Immature natural killer cell (primary cell): ENCODE measurements at regions not wholly inside any gene's neighbourhood (a gene's known extent, or its start where the extent isn't known, plus 50 kb on each side); places are given as distances from the start of the nearest gene placed in this dataset.
"Not testable (repeated sequence)": the region's sequence is repeated elsewhere in the genome, so short reads cannot be mapped to it uniquely, and the experiment has no call there.

Source experiments
- DNase-seq, 3 donors: peaks; one replicate each; pipeline ENCODE4 v3.0.0; 2022; ENCODE audit warnings: mixed read lengths in 1 of 3
- H3K27ac Mint-ChIP-seq, 6 donors: one replicate each; pipeline ENCODE4 v1.8.0; 2020; ENCODE audit warnings: mixed read lengths in 6 of 6, mild to moderate bottlenecking in 5 of 6, inconsistent platforms in 4 of 6, moderate library complexity in 3 of 6
- H3K27me3 Mint-ChIP-seq, 3 donors: one replicate each; pipeline ENCODE4 v1.8.0; 2020 to 2021; ENCODE audit warnings: low read depth in 3 of 3, mild to moderate bottlenecking in 3 of 3, mixed read lengths in 3 of 3, moderate library complexity in 3 of 3, inconsistent platforms in 1 of 3
- H3K36me3 Mint-ChIP-seq, 3 donors: one replicate each; pipeline ENCODE4 v1.8.0; 2020; ENCODE audit warnings: mixed read lengths in 3 of 3, inconsistent platforms in 2 of 3, mild to moderate bottlenecking in 2 of 3
- H3K4me1 Mint-ChIP-seq, 2 donors: one replicate each; pipeline ENCODE4 v1.8.0; 2020; ENCODE audit warnings: inconsistent platforms in 2 of 2, mild to moderate bottlenecking in 2 of 2, mixed read lengths in 2 of 2, moderate library complexity in 1 of 2
- H3K4me3 Mint-ChIP-seq, 5 donors: one replicate each; pipeline ENCODE4 v1.8.0; 2020; ENCODE audit warnings: mild to moderate bottlenecking in 5 of 5, mixed read lengths in 5 of 5, inconsistent platforms in 3 of 5, moderate library complexity in 3 of 5
- H3K9me3 Mint-ChIP-seq, 6 donors: one replicate each; pipeline ENCODE4 v1.8.0; 2020; ENCODE audit warnings: mild to moderate bottlenecking in 6 of 6, mixed read lengths in 6 of 6, inconsistent platforms in 4 of 6, moderate library complexity in 3 of 6

DNA sequence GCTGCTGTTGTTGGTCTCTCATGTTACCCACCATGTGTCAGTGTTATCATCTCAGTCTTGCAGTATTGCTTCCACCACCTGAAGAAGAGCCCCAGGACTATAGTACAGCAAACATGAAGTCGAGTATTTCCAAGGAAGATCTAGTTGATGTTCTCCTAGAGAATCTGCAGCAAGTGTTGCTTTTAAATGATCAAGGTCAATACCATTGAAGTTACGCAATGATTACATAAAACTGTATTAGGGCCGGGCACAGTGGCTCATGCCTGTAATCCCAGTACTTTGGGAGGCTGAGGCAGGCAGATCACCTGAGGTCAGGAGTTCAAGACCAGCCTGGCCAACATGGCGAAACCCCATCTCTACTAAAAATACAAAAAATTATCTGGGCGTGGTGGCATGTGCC, 173.9 kb downstream of the TJP1 start:
- peaks cover 0 to 15% (median 0%) of the 10 kb centered on the region in 6 donors for H3K9me3 Mint-ChIP-seq
- not testable (repeated sequence) for H3K4me3 Mint-ChIP-seq, H3K36me3 Mint-ChIP-seq, H3K27me3 Mint-ChIP-seq, H3K27ac Mint-ChIP-seq, H3K4me1 Mint-ChIP-seq, DNase-seq

DNA sequence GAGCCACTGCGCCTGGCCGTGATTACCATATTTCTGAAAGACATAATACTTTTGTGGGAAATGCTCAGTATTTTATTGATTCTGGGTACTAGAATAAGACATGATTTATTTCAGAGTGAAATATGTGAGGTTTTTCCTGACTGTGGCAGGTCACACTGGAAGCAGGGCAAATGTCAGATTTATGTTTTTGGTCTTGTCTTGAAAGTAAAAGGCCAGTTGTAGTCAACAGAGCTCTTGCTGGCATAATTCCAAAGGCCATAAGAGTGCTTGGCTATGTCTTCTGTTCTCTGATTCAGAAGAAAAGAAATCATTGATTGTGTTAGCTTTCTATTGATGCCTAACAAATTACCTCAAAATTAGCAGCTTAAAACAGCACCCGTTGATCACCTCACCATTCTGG, 176.4 kb downstream of the TJP1 start:
- Mint-ChIP-seq H3K4me3 (no peak overlapping the region), H3K27me3 (peaks cover 0 to 5% (median 0%) of the 10 kb centered on the region in 3 donors), H3K9me3 (peaks cover 0 to 15% (median 0%) of the 10 kb centered on the region in 6 donors)

DNA sequence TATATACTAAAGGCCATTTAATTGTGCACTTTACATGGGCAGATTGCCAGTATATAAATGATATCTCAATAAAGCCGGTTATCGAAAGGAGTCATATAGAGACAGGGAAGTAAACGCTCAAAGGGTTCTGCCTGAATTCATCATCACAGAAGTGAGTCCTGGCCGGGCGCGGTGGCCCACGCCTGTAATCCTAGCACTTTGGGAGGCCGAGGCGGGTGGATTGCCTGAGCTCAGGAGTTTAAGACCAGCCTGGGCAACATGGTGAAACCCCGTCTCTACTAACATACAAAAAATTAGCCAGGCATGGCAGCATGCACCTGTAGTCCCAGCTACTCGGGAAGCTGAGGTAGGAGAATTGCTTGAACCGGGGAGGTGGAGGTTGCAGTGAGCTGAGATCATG, 177.9 kb downstream of the TJP1 start:
- not testable (repeated sequence) for H3K27me3 Mint-ChIP-seq, H3K4me1 Mint-ChIP-seq, DNase-seq, H3K36me3 Mint-ChIP-seq, H3K4me3 Mint-ChIP-seq, H3K27ac Mint-ChIP-seq
- peaks cover 0 to 13% (median 0%) of the 10 kb centered on the region in 6 donors for H3K9me3 Mint-ChIP-seq

More for the DNA sequence above, 176.4 kb downstream of the TJP1 start:
- Mint-ChIP-seq H3K36me3 (no peaks in the 10 kb centered on the region), H3K27ac (no peak overlapping the region), H3K4me1 (no peaks in the 10 kb centered on the region)
- DNase-seq = no peak

DNA sequence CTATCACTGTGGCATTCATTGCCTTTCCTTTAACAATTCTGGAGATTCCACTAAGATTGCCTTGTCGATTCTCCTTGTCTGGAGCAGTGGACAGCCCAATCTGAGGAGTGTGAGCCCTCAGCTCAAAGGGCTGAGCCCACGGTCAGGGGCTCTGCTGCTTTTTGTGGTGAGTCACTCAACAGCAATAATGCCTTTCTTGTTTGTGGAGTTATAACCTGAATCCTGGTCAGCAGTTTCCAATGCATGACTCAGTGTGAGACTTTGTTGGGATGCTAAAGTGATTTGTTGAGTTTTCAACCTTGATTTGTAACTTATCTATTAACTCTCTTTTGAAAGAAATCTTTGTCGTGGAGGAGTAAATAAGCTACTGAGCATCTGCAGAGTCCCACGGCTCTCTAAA, 183.5 kb downstream of the TJP1 start:
- Mint-ChIP-seq H3K36me3 (no peaks in the 10 kb centered on the region), H3K27me3 (peaks cover 0 to 4% (median 0%) of the 10 kb centered on the region in 3 donors), H3K27ac (no peak overlapping the region), H3K4me3 (no peak overlapping the region), H3K9me3 (peaks cover 0 to 3% (median 0%) of the 10 kb centered on the region in 6 donors), H3K4me1 (no peaks in the 10 kb centered on the region)
- no peak for DNase-seq

GRCh38 chr15:29638011-29638410, 184.3 kb downstream of the TJP1 start:
- Mint-ChIP-seq H3K27me3 (peaks cover 0 to 4% (median 0%) of the 10 kb centered on the region in 3 donors), H3K9me3 (peaks cover 0 to 3% (median 0%) of the 10 kb centered on the region in 6 donors), H3K27ac (no peak overlapping the region), H3K4me3 (no peak overlapping the region), H3K36me3 (no peaks in the 10 kb centered on the region), H3K4me1 (no peaks in the 10 kb centered on the region)
- no peak for DNase-seq

GRCh38 chr15:29637555-29637954, 184.7 kb downstream of the TJP1 start:
- no peak overlapping the region for H3K27ac Mint-ChIP-seq
- no peak overlapping the region for H3K4me3 Mint-ChIP-seq
- no peaks in the 10 kb centered on the region for H3K36me3 Mint-ChIP-seq
- peaks cover 0 to 3% (median 0%) of the 10 kb centered on the region in 6 donors for H3K9me3 Mint-ChIP-seq
- no peaks in the 10 kb centered on the region for H3K4me1 Mint-ChIP-seq
- H3K27me3 Mint-ChIP-seq = peaks cover 0 to 4% (median 0%) of the 10 kb centered on the region in 3 donors
- DNase-seq = no peak

GRCh38 chr15:29636921-29637320, 185.3 kb downstream of the TJP1 start:
- no peak for DNase-seq
- Mint-ChIP-seq H3K4me1 (no peaks in the 10 kb centered on the region), H3K9me3 (peaks cover 0 to 3% (median 0%) of the 10 kb centered on the region in 6 donors), H3K27ac (no peak overlapping the region), H3K36me3 (no peaks in the 10 kb centered on the region), H3K27me3 (peaks cover 0 to 4% (median 0%) of the 10 kb centered on the region in 3 donors), H3K4me3 (no peak overlapping the region)

GRCh38 chr15:29636140-29636539, 186.1 kb downstream of the TJP1 start:
- Mint-ChIP-seq H3K9me3 (peaks cover 0 to 4% (median 0%) of the 10 kb centered on the region in 6 donors), H3K27ac (no peak overlapping the region), H3K27me3 (peaks cover 0 to 3% (median 0%) of the 10 kb centered on the region in 3 donors)

GRCh38 chr15:29635513-29636098, 186.7 kb downstream of the TJP1 start:
- no peaks in the 10 kb centered on the region for H3K36me3 Mint-ChIP-seq
- H3K27ac Mint-ChIP-seq = no peak overlapping the region
- H3K27me3 Mint-ChIP-seq = peaks cover 0 to 3% (median 0%) of the 10 kb centered on the region in 3 donors
- no peak overlapping the region for H3K4me3 Mint-ChIP-seq
- peaks cover 0 to 5% (median 0%) of the 10 kb centered on the region in 6 donors for H3K9me3 Mint-ChIP-seq
- no peaks in the 10 kb centered on the region for H3K4me1 Mint-ChIP-seq
- no peak for DNase-seq

More at GRCh38 chr15:29636140-29636539, 186.1 kb downstream of the TJP1 start:
- Mint-ChIP-seq H3K4me3 (no peak overlapping the region), H3K4me1 (no peaks in the 10 kb centered on the region), H3K36me3 (no peaks in the 10 kb centered on the region)
- DNase-seq = no peak

- H3K4me3 Mint-ChIP-seq = no peak overlapping the region
- no peak overlapping the region for H3K27ac Mint-ChIP-seq
- H3K27me3 Mint-ChIP-seq = peaks cover 2 to 3% (median 2%) of the 10 kb centered on the region in 3 donors
- DNase-seq = no peak
- peaks cover 0 to 5% (median 0%) of the 10 kb centered on the region in 6 donors for H3K9me3 Mint-ChIP-seq
- no peaks in the 10 kb centered on the region for H3K36me3 Mint-ChIP-seq
- no peaks in the 10 kb centered on the region for H3K4me1 Mint-ChIP-seq
These were observed 188.3 kb downstream of the TJP1 start for GRCh38 chr15:29633971-29634370.

GRCh38 chr15:29632671-29633406, 189.4 kb downstream of the TJP1 start:
- Mint-ChIP-seq H3K9me3 (peaks cover 0 to 5% (median 0%) of the 10 kb centered on the region in 6 donors), H3K4me3 (no peak overlapping the region), H3K36me3 (no peaks in the 10 kb centered on the region), H3K27ac (no peak overlapping the region), H3K4me1 (no peaks in the 10 kb centered on the region), H3K27me3 (peaks cover 1 to 2% (median 2%) of the 10 kb centered on the region in 3 donors)
- DNase-seq = no peak

- H3K36me3 Mint-ChIP-seq = no peaks in the 10 kb centered on the region
- peaks cover 0 to 3% (median 0%) of the 10 kb centered on the region in 6 donors for H3K9me3 Mint-ChIP-seq
- peaks cover 1 to 2% (median 2%) of the 10 kb centered on the region in 3 donors for H3K27me3 Mint-ChIP-seq
- H3K4me1 Mint-ChIP-seq = no peaks in the 10 kb centered on the region
- no peak overlapping the region for H3K27ac Mint-ChIP-seq
- no peak for DNase-seq
- H3K4me3 Mint-ChIP-seq = no peak overlapping the region
These were observed 190.9 kb downstream of the TJP1 start for GRCh38 chr15:29631076-29632070.

GRCh38 chr15:29624271-29624670, 198.0 kb downstream of the TJP1 start:
- H3K27me3 Mint-ChIP-seq = no peaks in the 10 kb centered on the region
- no peaks in the 10 kb centered on the region for H3K36me3 Mint-ChIP-seq
- no peaks in the 10 kb centered on the region for H3K4me1 Mint-ChIP-seq
- no peak overlapping the region for H3K4me3 Mint-ChIP-seq
- no peak overlapping the region for H3K27ac Mint-ChIP-seq
- no peak for DNase-seq
- no peaks in the 10 kb centered on the region for H3K9me3 Mint-ChIP-seq
